ENCODE measurements at regions not wholly inside any gene's neighbourhood (a gene's known extent, or its start where the extent isn't known, plus 50 kb on each side); places are given as distances from the start of the nearest gene placed in this dataset.

- no peak overlapping the region for H3K4me2 ChIP-seq (ENCODE audit: insufficient read depth, insufficient read length, low read length)
- no peak overlapping the region for H2BK12ac ChIP-seq (ENCODE audit: insufficient read length, low read depth, low read length)
- no peak for DNase-seq
- no peak overlapping the region for H2AFZ ChIP-seq (ENCODE audit: low read length)
- no peak overlapping the region for H3K23ac ChIP-seq (ENCODE audit: insufficient read length, low read depth, low read length)
- H2BK5ac ChIP-seq (ENCODE audit: insufficient read length, low read length): no peak overlapping the region
- no peak overlapping the region for H2BK20ac ChIP-seq (ENCODE audit: low read depth, low read length, poor library complexity, severe bottlenecking)
- H3K56ac ChIP-seq (ENCODE audit: insufficient read length, low read depth, low read length): no peak overlapping the region
- H3K27ac ChIP-seq (ENCODE audit: insufficient read length, low read depth, low read length): no peak overlapping the region
- H3K36me3 Mint-ChIP-seq (ENCODE audit: insufficient read depth in 1 of 3, low read depth in 3 of 3): peaks cover 0 to 9% (median 0%) of the 10 kb centered on the region in 3 experiments; a peak in 4 of 7 replicates
- no peak overlapping the region for H3K4me3 Mint-ChIP-seq
- no peak for TF ChIP-seq CTCF (conservative IDR thresholded peaks at IDR 0.05)
- H3K23me2 ChIP-seq (ENCODE audit: insufficient read length, low read depth, low read length, poor library complexity, severe bottlenecking): no peaks in the 10 kb centered on the region
- no peak overlapping the region for H2BK120ac ChIP-seq (ENCODE audit: low read depth, low read length, poor library complexity, severe bottlenecking)
- H2BK15ac ChIP-seq (ENCODE audit: low read depth, low read length): no peak overlapping the region
- no peak overlapping the region for H3T11ph ChIP-seq (ENCODE audit: low read length)
- H3K9ac ChIP-seq (ENCODE audit: extremely low read depth, insufficient read length, low read length): no peak overlapping the region
- no peak overlapping the region for H4K91ac ChIP-seq (ENCODE audit: insufficient read length, low read depth, low read length)
- H3K27me3 Mint-ChIP-seq (ENCODE audit: low read depth): no peaks in the 10 kb centered on the region; the same call in none of the 2 replicates
- H3K27me3 ChIP-seq (ENCODE audit: insufficient read depth, low read length): no peaks in the 10 kb centered on the region
- H3K9me3 Mint-ChIP-seq: peaks cover 8 to 10% of the 10 kb centered on the region in 2 experiments
- peaks cover 5 to 11% of the 10 kb centered on the region in 2 experiments; a peak in 3 of 4 replicates for H3K4me1 Mint-ChIP-seq
- no peaks in the 10 kb centered on the region for H3K9me3 ChIP-seq (ENCODE audit: control insufficient read depth, low read depth, low read length)
- no peak overlapping the region for H3K4ac ChIP-seq (ENCODE audit: low read depth, low read length)
- H3K18ac ChIP-seq (ENCODE audit: insufficient read length, low read depth, low read length): no peak overlapping the region
- no peak overlapping the region for H4K5ac ChIP-seq (ENCODE audit: insufficient read length, low read depth, low read length)
- WGBS (ENCODE audit: extremely low coverage, insufficient read length, low lambda C conversion rate): no CpG with 5 or more reads among the region's 20 CpGs
- no peak overlapping the region; a peak in 1 of 7 replicates for H3K27ac Mint-ChIP-seq
- no peak overlapping the region for H2AK5ac ChIP-seq (ENCODE audit: insufficient read length, low read length)
- no peaks in the 10 kb centered on the region for H3K79me1 ChIP-seq (ENCODE audit: insufficient read depth, low read depth, low read length, poor library complexity, severe bottlenecking)
- no peak overlapping the region for H4K8ac ChIP-seq (replicated peaks; ENCODE audit: insufficient read length, low read depth, low read length)
- H4K20me1 ChIP-seq (ENCODE audit: control insufficient read depth, insufficient read depth, insufficient read length): no peaks in the 10 kb centered on the region
- no peak overlapping the region for H3K14ac ChIP-seq (ENCODE audit: insufficient read depth, low read length)
- no peaks in the 10 kb centered on the region for H3K4me1 ChIP-seq (ENCODE audit: insufficient read depth, low read length)
- no peaks in the 10 kb centered on the region for H3K79me2 ChIP-seq (ENCODE audit: insufficient read depth, low read length)
These were observed 109.6 kb upstream of the SERP2 start for GRCh38 chr13:44263751-44264620.

All from H9 (cell line).